ES-I3 (cell line): ENCODE measurements at regions not wholly inside any gene's neighbourhood (a gene's known extent, or its start where the extent isn't known, plus 50 kb on each side); places are given as distances from the start of the nearest gene placed in this dataset.
"Not testable (repeated sequence)": the region's sequence is repeated elsewhere in the genome, so short reads cannot be mapped to it uniquely, and the experiment has no call there.

Experiments
- H3K36me3 ChIP-seq: 2 replicates; pipeline ENCODE4 v1.6.1; 2013; ENCODE audit warnings: mild to moderate bottlenecking, low read length, control low read depth, moderate library complexity; ENCODE audit not compliant: insufficient read depth
- H3K4me1 ChIP-seq: 2 replicates; pipeline ENCODE4 v1.6.1; 2013; ENCODE audit warnings: mild to moderate bottlenecking, control low read depth, low read length; ENCODE audit not compliant: insufficient read depth
- H3K9ac ChIP-seq: 2 replicates; pipeline ENCODE4 v1.6.1; 2013; ENCODE audit warnings: low read depth, mild to moderate bottlenecking, low read length, moderate library complexity
- H3K9me3 ChIP-seq: 2 replicates; pipeline ENCODE4 v1.6.1; 2013; ENCODE audit warnings: mild to moderate bottlenecking, low read length, moderate library complexity; ENCODE audit not compliant: control insufficient read depth, insufficient read depth

GRCh38 chr2:193228276-193228675 is 1033.5 kb upstream of the TMEFF2 start:
- no peaks in the 10 kb centered on the region for H3K9me3 ChIP-seq
- no peak overlapping the region for H3K9ac ChIP-seq
- H3K36me3 ChIP-seq, result no peaks in the 10 kb centered on the region
- no peaks in the 10 kb centered on the region for H3K4me1 ChIP-seq

GRCh38 chr2:193222454-193222853 is 1027.7 kb upstream of the TMEFF2 start:
- H3K9me3 ChIP-seq, result no peaks in the 10 kb centered on the region
- no peaks in the 10 kb centered on the region for H3K4me1 ChIP-seq
- H3K9ac ChIP-seq, result no peak overlapping the region
- H3K36me3 ChIP-seq, result no peaks in the 10 kb centered on the region

GRCh38 chr2:193219413-193219812 is 1024.7 kb upstream of the TMEFF2 start:
- Histone ChIP-seq H3K4me1 (no peaks in the 10 kb centered on the region), H3K36me3 (no peaks in the 10 kb centered on the region), H3K9me3 (no peaks in the 10 kb centered on the region), H3K9ac (no peak overlapping the region)

GRCh38 chr2:193201583-193201982 is 1006.9 kb upstream of the TMEFF2 start:
- H3K4me1 ChIP-seq, result no peaks in the 10 kb centered on the region

DNA sequence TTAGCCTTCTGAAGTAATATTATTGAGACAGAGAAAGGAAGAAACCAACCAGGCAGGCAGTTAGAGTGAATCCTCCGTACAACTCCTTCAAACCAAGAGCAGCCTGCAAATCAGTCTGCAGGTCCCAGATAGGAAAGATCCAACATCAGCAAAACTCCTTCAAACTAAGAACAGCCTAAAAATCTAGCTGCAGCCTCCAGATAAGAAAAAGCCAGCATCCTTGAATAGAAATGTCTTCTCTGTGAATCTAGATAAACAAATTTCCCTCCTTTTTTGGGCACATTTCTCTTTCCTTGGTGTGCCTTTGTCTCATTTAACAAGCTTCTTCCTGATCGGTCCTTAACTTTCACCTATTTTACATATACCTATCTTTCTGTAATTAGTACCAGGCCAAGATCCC is 1004.6 kb upstream of the TMEFF2 start:
- no peak overlapping the region for H3K9ac ChIP-seq
- no peaks in the 10 kb centered on the region for H3K36me3 ChIP-seq
- H3K4me1 ChIP-seq, result no peaks in the 10 kb centered on the region
- no peaks in the 10 kb centered on the region for H3K9me3 ChIP-seq

More at GRCh38 chr2:193201583-193201982, 1006.9 kb upstream of the TMEFF2 start:
- Histone ChIP-seq H3K9ac (no peak overlapping the region), H3K9me3 (no peaks in the 10 kb centered on the region), H3K36me3 (no peaks in the 10 kb centered on the region)

DNA sequence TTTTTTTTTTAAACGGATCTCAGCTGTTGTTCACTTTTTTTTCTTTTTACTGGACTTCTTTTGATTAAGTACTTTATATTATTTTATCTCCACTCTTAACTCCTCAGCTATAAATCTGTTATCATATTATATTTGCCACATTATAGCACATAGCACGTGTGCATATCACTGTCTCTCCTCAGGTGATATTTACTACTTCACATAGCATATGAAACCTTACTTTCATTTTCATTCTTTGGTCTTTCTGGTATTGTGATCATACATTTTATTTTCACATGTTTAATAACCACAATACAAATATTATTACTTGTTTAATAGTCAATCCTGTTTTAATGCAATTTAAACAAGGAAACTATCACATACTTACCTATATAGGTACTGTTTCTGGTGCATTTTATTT is 993.1 kb upstream of the TMEFF2 start:
- Histone ChIP-seq H3K9ac (no peak overlapping the region), H3K36me3 (no peaks in the 10 kb centered on the region), H3K4me1 (peaks cover 4% of the 10 kb centered on the region; the same call in 1 of the 2 replicates), H3K9me3 (no peaks in the 10 kb centered on the region)

DNA sequence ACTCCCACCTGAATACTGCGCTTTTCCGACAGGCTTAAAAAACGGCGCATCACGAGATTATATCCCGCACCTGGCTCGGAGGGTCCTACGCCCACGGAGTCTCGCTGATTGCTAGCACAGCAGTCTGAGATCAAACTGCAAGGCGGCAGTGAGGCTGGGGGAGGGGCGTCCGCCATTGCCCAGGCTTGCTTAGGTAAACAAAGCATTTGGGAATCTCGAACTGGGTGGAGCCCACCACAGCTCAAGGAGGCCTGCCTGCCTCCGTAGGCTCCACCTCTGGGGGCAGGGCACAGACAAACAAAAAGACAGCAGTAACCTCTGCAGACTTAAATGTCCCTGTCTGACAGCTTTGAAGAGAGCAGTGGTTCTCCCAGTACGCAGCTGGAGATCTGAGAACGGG is 976.2 kb upstream of the TMEFF2 start:
- not testable (repeated sequence) for H3K9me3 ChIP-seq

GRCh38 chr2:193156480-193156879 is 961.7 kb upstream of the TMEFF2 start:
- Histone ChIP-seq H3K4me1 (no peaks in the 10 kb centered on the region), H3K9ac (no peak overlapping the region), H3K9me3 (no peaks in the 10 kb centered on the region), H3K36me3 (no peaks in the 10 kb centered on the region)

More for the DNA sequence above, 976.2 kb upstream of the TMEFF2 start:
- not testable (repeated sequence) for H3K36me3 ChIP-seq, H3K9ac ChIP-seq, H3K4me1 ChIP-seq

- Histone ChIP-seq H3K36me3 (no peaks in the 10 kb centered on the region), H3K9ac (no peak overlapping the region), H3K4me1 (no peaks in the 10 kb centered on the region), H3K9me3 (no peaks in the 10 kb centered on the region)
Measured at GRCh38 chr2:193154076-193154475, 959.3 kb upstream of the TMEFF2 start.

DNA sequence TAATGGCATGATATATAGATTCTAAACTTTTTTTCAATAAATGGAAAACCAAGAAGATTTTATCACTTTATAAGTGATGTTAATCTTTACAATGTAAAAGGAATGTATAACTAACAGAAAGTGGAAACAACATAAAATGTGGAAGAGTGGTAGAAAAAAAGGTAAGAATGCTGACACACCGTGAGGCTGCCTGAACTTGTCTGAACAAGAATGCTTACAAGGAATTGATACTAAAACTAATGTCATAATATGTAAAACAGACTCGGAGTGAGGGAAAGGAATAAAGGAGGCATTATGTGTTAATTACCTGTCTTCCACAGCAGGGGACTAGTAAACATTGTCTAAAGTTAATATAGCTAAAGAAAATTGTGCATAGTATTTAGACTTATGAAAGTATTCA is 958.8 kb upstream of the TMEFF2 start:
- no peaks in the 10 kb centered on the region for H3K36me3 ChIP-seq
- no peak overlapping the region for H3K9ac ChIP-seq
- no peaks in the 10 kb centered on the region for H3K9me3 ChIP-seq
- H3K4me1 ChIP-seq, result no peaks in the 10 kb centered on the region

DNA sequence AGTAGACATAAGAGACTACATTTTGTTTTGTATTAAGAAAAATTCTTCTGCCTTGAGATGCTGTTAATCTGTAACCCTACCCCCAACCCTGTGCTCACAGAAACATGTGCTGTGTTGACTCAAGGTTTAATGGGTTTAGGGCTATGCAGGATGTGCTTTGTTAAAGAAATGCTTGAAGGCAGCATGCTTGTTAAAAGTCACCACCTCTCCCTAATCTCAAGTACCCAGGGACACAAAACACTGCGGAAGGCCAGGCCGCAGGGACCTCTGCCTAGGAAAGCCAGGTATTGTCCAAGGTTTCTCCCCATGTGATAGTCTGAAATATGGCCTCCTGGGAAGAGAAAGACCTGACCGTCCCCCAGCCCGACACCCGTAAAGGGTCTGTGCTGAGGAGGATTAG is 947.7 kb upstream of the TMEFF2 start:
- H3K4me1 ChIP-seq, H3K9me3 ChIP-seq, H3K9ac ChIP-seq, H3K36me3 ChIP-seq: not testable (repeated sequence)

DNA sequence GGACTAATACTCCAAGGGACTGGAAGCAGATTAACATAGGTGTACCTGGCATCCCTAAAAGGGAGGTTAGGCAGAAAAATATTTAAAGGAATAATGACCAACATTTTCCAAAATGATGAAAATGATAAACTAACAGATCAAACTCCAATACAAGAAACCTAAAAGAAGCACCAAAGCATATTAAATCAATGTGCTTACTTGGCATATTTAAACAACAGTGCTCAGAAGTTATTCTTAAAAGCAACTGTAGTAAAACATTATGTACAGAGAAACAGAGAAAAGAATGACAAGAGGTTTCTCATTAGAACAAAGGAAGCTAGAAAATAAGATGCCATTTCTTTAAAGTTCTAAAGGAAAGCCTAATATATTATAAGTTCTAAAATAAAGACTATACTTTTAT is 947.3 kb upstream of the TMEFF2 start:
- no peak overlapping the region for H3K9ac ChIP-seq
- H3K9me3 ChIP-seq, result no peaks in the 10 kb centered on the region
- H3K36me3 ChIP-seq, result no peaks in the 10 kb centered on the region
- no peaks in the 10 kb centered on the region for H3K4me1 ChIP-seq

- not testable (repeated sequence) for H3K9me3 ChIP-seq, H3K4me1 ChIP-seq, H3K36me3 ChIP-seq, H3K9ac ChIP-seq
Measured at GRCh38 chr2:193140895-193141294, 946.2 kb upstream of the TMEFF2 start.

DNA sequence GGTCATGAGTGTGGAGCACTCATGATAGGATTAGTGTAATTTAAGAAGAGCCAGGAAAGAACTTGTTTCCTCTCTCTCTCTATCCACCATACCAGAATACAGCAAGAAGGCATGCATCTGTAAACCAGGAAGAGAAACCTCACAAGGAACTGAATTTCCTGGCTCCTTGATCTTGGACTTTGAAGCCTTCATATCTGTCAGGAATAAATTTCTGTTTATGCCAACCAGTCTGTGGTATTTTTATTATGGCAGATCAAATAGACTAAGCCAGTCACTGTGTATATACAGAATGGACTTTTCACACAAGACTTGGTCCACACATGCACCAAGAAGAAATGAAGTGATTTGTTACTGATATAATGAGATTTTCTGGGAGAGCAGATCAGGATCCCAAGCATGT is 930.1 kb upstream of the TMEFF2 start:
- Histone ChIP-seq H3K9me3 (no peaks in the 10 kb centered on the region), H3K4me1 (no peaks in the 10 kb centered on the region), H3K9ac (no peak overlapping the region), H3K36me3 (no peaks in the 10 kb centered on the region)

GRCh38 chr2:193114827-193115226 is 920.1 kb upstream of the TMEFF2 start:
- no peak overlapping the region for H3K9ac ChIP-seq
- H3K36me3 ChIP-seq, result no peaks in the 10 kb centered on the region
- no peaks in the 10 kb centered on the region for H3K9me3 ChIP-seq
- H3K4me1 ChIP-seq, result no peaks in the 10 kb centered on the region

- H3K9ac ChIP-seq, result no peak overlapping the region
- no peaks in the 10 kb centered on the region for H3K4me1 ChIP-seq
- no peaks in the 10 kb centered on the region for H3K36me3 ChIP-seq
- H3K9me3 ChIP-seq, result no peaks in the 10 kb centered on the region
Measured at GRCh38 chr2:193112986-193113385, 918.3 kb upstream of the TMEFF2 start.
